K562 (cell line): ENCODE measurements at regions not wholly inside any gene's neighbourhood (a gene's known extent, or its start where the extent isn't known, plus 50 kb on each side); places are given as distances from the start of the nearest gene placed in this dataset.

Experiments used
- ATAC-seq: fragments of 200-7000 bp; cut with Tn5 transposase; 3 replicates; pipeline ENCODE4 v1.9.1; 2020; ENCODE audit warnings: moderate library complexity
- BruUV-seq: library from RNA; stranded (reverse); fragments of 400-500 nt; replicated peaks from 2 replicates; lab custom pipeline; 2021; lab: Mats Ljungman, UMichigan
- CTCF ChIA-PET: fragments of 300-600 bp; formaldehyde crosslinking; extraction: SDS; loops from one replicate; lab custom pipeline; 2021; ENCODE audit warnings: low intra/inter-chr PET ratio; lab: Yijun Ruan, JAX
- POLR2A ChIA-PET: fragments of 300-600, 350-650 bp; sonication (Branson Sonifier 250); formaldehyde crosslinking; extraction: SDS; loops from one replicate; lab custom pipeline; 2021; ENCODE audit warnings: antibody characterized with exemption, inconsistent platforms; lab: Yijun Ruan, JAX
- DNase-seq, 4 experiments: peaks; one replicate each; pipeline versions ENCODE4 v3.0.0 to v3.0.0-alpha.2; 2011 to 2018; ENCODE audit warnings: low spot score in 3 of 4, mixed read lengths in 3 of 4; ENCODE audit errors: extremely low read depth in 1 of 4
- FAIRE-seq: peaks from 2 replicates; lab custom pipeline; 2011; peaks lifted over from hg19 to GRCh38; lab: Jason Lieb, UNC
- H2AFZ ChIP-seq: 2 replicates; pipeline ENCODE4 v1.6.0; 2011; ENCODE audit warnings: low read depth, low read length, control low read depth, inconsistent platforms
- H3K27ac ChIP-seq: fragments of 200-600 bp; 3 replicates; pipeline ENCODE4 v1.8.0; 2011; ENCODE audit warnings: low read depth, mild to moderate bottlenecking, control low read depth, inconsistent platforms, low read length, moderate library complexity, mixed read lengths; ENCODE audit errors: extremely low read depth
- H3K27me3 ChIP-seq, 2 experiments: fragments of 300-600 bp in 1 of 2; 2 replicates in 1 of 2; 3 replicates in 1 of 2; pipeline versions ENCODE4 v1.6.0 to v1.8.0; 2011; ENCODE audit warnings: inconsistent platforms in 2 of 2, low read length in 2 of 2, mild to moderate bottlenecking in 1 of 2, mixed read lengths in 1 of 2, moderate library complexity in 1 of 2; ENCODE audit not compliant: control insufficient read depth in 2 of 2, insufficient read depth in 2 of 2
- H3K36me3 ChIP-seq: fragments of 300-600 bp; 3 replicates; pipeline ENCODE4 v1.8.0; 2011; ENCODE audit warnings: mild to moderate bottlenecking, low read length, inconsistent platforms; ENCODE audit not compliant: control insufficient read depth, insufficient read depth
- H3K4me1 ChIP-seq, 2 experiments: fragments of 200-600 bp in 1 of 2; replicated peaks in 1 of 2; 2 replicates in 1 of 2; 3 replicates in 1 of 2; pipeline versions ENCODE4 v1.5.1 to v1.8.0; 2011; ENCODE audit warnings: inconsistent platforms in 2 of 2, low read length in 2 of 2, mild to moderate bottlenecking in 1 of 2, mixed read lengths in 1 of 2, moderate library complexity in 1 of 2; ENCODE audit not compliant: control insufficient read depth in 2 of 2, insufficient read depth in 2 of 2
- H3K4me2 ChIP-seq: 2 replicates; pipeline ENCODE4 v1.6.1; 2011; ENCODE audit warnings: low read length, control low read depth, inconsistent platforms, mixed read lengths; ENCODE audit not compliant: insufficient read depth
- H3K4me3 ChIP-seq: fragments of 200-600 bp; sonication (generic), shearing (Covaris generic); 2 replicates; pipeline ENCODE4 v1.5.1; 2016; ENCODE audit warnings: control low read depth, inconsistent platforms
- H3K79me2 ChIP-seq: fragments of 200-600 bp; 3 replicates; pipeline ENCODE4 v1.8.0; 2011; ENCODE audit warnings: low read length, inconsistent platforms; ENCODE audit not compliant: control insufficient read depth, insufficient read depth
- H3K9ac ChIP-seq, 2 experiments: 2 replicates each; pipeline versions ENCODE4 v1.6.0 to v1.6.1; 2011; ENCODE audit warnings: low read depth in 2 of 2, low read length in 2 of 2, control low read depth in 1 of 2, inconsistent platforms in 1 of 2, mild to moderate bottlenecking in 1 of 2, mixed read lengths in 1 of 2; ENCODE audit not compliant: insufficient read depth in 1 of 2
- H3K9me1 ChIP-seq: one replicate; pipeline ENCODE4 v1.6.0; 2011; ENCODE audit warnings: inconsistent platforms, mild to moderate bottlenecking, low read length, moderate library complexity; ENCODE audit not compliant: control insufficient read depth, insufficient read depth
- H3K9me3 ChIP-seq: replicated peaks from 2 replicates; pipeline ENCODE4 v1.5.1; 2011; ENCODE audit warnings: low read depth, low read length, inconsistent platforms; ENCODE audit not compliant: control insufficient read depth, insufficient read depth
- H4K20me1 ChIP-seq: replicated peaks from 2 replicates; pipeline ENCODE4 v1.6.1; 2011; ENCODE audit warnings: low read length, inconsistent platforms, mixed read lengths; ENCODE audit not compliant: control insufficient read depth, insufficient read depth
- FOXK1 ChIP-seq: sonication (generic); formaldehyde crosslinking; IDR thresholded peaks from 2 replicates; pipeline ENCODE4 v1.8.0; 2022; ENCODE audit warnings: missing genetic modification reagents, mild to moderate bottlenecking, borderline replicate concordance
- L3MBTL2 ChIP-seq: fragments of 450-650 bp; IDR thresholded peaks from 2 replicates; pipeline ENCODE4 v1.6.1; 2016; ENCODE audit warnings: mild to moderate bottlenecking, moderate library complexity
- MAZ ChIP-seq, 2 experiments: fragments of 450-650 bp in 1 of 2; sonication (generic) in 1 of 2; formaldehyde crosslinking; IDR thresholded peaks in 1 of 2; conservative IDR thresholded peaks in 1 of 2; 2 replicates each; pipeline versions ENCODE4 v1.4.0 to v1.5.0; 2020; ENCODE audit warnings: mild to moderate bottlenecking in 1 of 2, missing genetic modification reagents in 1 of 2
- NCOA2 ChIP-seq, 2 experiments: fragments of 450-650 bp; IDR thresholded peaks; 2 replicates each; pipeline ENCODE4 v1.6.1; 2018; ENCODE audit warnings: mild to moderate bottlenecking in 2 of 2, moderate library complexity in 1 of 2; ENCODE audit not compliant: partially characterized antibody in 2 of 2
- RBM34 ChIP-seq: fragments of 200-400 bp; formaldehyde crosslinking; IDR thresholded peaks from 2 replicates; pipeline ENCODE4 v1.6.1; 2018; ENCODE audit warnings: low read length, borderline replicate concordance; ENCODE audit not compliant: insufficient read depth
- RFX5 ChIP-seq: IDR thresholded peaks from 2 replicates; pipeline ENCODE4 v1.6.1; 2011; ENCODE audit warnings: low read depth, mild to moderate bottlenecking, improper control_type of control experiment, low read length
- SIRT6 ChIP-seq: IDR thresholded peaks from one replicate; pipeline ENCODE4 v1.6.1; 2012; ENCODE audit warnings: low read depth, mild to moderate bottlenecking, control low read depth, inconsistent platforms, low read length, moderate library complexity
- SMC3 ChIP-seq: conservative IDR thresholded peaks from 2 replicates; pipeline ENCODE4 v1.6.1; 2011; ENCODE audit warnings: low read depth, low read length, improper control_type of control experiment; ENCODE audit not compliant: insufficient read depth
- YY1 ChIP-seq, 3 experiments: IDR thresholded peaks; 2 replicates each; pipeline ENCODE4 v1.6.1; 2011; ENCODE audit warnings: low read length in 2 of 3, mild to moderate bottlenecking in 2 of 3, moderate library complexity in 2 of 3, borderline replicate concordance in 1 of 3, control low read depth in 1 of 3, low read depth in 1 of 3; ENCODE audit not compliant: insufficient read depth in 3 of 3, insufficient replicate concordance in 2 of 3, control insufficient read depth in 1 of 3, insufficient read length in 1 of 3; ENCODE audit errors: extremely low read depth in 1 of 3
- ZFP1 ChIP-seq: fragments of 450-650 bp; formaldehyde crosslinking; IDR thresholded peaks from 2 replicates; pipeline ENCODE4 v1.4.0; 2020; ENCODE audit warnings: mild to moderate bottlenecking, mixed read lengths
- ZNF584 ChIP-seq: fragments of 200-800 bp; sonication (Bioruptor generic); IDR thresholded peaks from 2 replicates; pipeline ENCODE4 v1.6.1; 2016; ENCODE audit warnings: low read depth, mild to moderate bottlenecking, missing genetic modification characterization, missing compliant biosample characterization
- WGBS: fragments of 100-300 bp; shearing (Covaris generic); methylation state at CpG from one replicate; pipeline ENCODE4 v1.1.6; 2016; ENCODE audit warnings: low coverage, mixed read lengths; ENCODE audit not compliant: insufficient coverage; ENCODE audit errors: missing lambda C conversion rate; 5-methylcytosine and 5-hydroxymethylcytosine counted together
- in situ Hi-C: fragments of 300-500 bp; cut with MboI; formaldehyde crosslinking; loops from 4 replicates; pipeline ENCODE4 v1.15.0; 2018; ENCODE audit warnings: inconsistent platforms, mixed read lengths
- intact Hi-C: fragments of 100-400 bp; cut with micrococcal nuclease; formaldehyde crosslinking; loops from 2 replicates; pipeline ENCODE4 v1.14.2; 2022
- TF ChIP-seq, protein P1 (sequence below): fragments of 250-450 bp; sonication (Bioruptor Pico); IDR thresholded peaks from 2 replicates; pipeline ENCODE4 v1.4.0; 2020
- TF ChIP-seq, protein P2 (sequence below): IDR thresholded peaks from 2 replicates; pipeline ENCODE4 v1.6.1; 2011; ENCODE audit not compliant: insufficient read length; ENCODE audit errors: extremely low read depth

DNA sequence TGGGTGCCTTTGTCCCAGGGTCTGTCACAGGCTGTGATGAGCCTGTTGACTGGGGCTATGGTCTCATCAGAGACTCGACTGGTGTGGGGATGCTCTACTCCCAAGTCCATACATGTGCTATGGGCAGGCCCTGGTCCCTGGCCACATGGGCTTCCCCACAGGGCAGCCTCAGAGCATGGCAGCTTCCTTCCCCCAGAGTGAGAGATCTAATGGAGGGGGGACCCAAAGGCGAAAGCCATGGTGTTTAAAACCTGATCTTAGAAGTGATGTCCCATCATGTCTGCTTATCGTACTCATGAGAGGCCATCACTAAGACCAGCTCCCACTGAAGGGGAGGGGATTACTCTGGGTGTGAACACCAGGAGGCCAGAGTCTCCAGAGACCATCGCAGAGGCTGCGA, 279.0 kb upstream of the RTL1 start (continued):
- TF ChIP-seq YY1 (IDR thresholded peaks at IDR 0.05; ENCODE audit: borderline replicate concordance in 1 of 3, control insufficient read depth in 1 of 3, extremely low read depth in 1 of 3, insufficient read depth in 3 of 3, insufficient read length in 1 of 3, insufficient replicate concordance in 2 of 3, low read depth in 1 of 3, low read length in 2 of 3) (no peak), MAZ (CRISPR knock-in tag; conservative IDR thresholded peaks at IDR 0.05 in 1 of 2, IDR thresholded peaks at IDR 0.05 in 1 of 2) (no peak)
- TF ChIP-seq, protein P1, sequence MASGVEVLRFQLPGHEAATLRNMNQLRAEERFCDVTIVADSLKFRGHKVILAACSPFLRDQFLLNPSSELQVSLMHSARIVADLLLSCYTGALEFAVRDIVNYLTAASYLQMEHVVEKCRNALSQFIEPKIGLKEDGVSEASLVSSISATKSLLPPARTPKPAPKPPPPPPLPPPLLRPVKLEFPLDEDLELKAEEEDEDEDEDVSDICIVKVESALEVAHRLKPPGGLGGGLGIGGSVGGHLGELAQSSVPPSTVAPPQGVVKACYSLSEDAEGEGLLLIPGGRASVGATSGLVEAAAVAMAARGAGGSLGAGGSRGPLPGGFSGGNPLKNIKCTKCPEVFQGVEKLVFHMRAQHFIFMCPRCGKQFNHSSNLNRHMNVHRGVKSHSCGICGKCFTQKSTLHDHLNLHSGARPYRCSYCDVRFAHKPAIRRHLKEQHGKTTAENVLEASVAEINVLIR (CRISPR knock-in tag): no peak
- TF ChIP-seq, protein P2, sequence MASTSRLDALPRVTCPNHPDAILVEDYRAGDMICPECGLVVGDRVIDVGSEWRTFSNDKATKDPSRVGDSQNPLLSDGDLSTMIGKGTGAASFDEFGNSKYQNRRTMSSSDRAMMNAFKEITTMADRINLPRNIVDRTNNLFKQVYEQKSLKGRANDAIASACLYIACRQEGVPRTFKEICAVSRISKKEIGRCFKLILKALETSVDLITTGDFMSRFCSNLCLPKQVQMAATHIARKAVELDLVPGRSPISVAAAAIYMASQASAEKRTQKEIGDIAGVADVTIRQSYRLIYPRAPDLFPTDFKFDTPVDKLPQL: no peak

DNA sequence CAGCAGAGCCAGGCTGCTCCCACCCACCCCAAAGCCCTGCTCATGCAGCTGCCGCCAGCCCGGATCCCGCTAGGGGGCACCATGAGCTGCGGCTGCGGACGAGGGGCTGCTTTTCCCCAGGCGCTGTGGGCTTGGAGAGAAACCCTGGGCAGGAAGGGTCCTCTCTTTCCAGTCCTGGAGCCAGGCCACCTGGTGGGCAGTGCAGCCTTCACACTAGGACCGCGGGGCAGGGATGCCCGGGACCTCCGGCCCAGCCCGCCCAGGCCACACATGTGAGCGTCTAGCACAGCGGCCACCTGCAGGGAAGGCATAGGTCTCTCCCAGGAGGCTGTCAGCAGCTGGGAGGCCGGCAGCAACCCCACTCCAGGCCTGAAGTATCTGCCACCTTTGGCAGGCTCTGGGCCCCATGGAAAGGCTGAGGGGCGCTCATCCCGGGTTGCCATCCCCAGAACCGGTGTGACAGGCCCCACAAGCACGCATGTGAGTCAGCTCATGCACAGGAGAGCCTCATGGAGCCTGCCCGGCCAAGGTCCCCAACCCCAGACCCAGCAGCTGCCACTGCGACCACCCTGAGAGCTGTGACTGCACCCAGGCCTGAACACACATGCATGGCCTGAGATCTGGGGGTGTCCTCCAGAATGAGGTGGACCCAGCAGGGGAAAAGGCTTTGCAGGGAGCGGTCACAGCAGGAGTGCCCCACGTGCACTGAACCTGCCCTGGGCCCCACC, 280.0 kb upstream of the RTL1 start:
- POLR2A ChIA-PET: interaction anchor here (0.7 kb wide), 1 partner anchor 14 kb away, joined by 5 read pairs; no protein-coding TSS in a partner anchor
- CTCF ChIA-PET: no interaction called here
- H3K27me3 ChIP-seq: peaks cover 0 to 16% of the 10 kb centered on the region in 2 experiments; a peak in 3 of 5 replicates
- ATAC-seq (peak; percentile 89), FAIRE-seq (no peak), DNase-seq (peak; percentile 29 to 45 (median 40))
- no peak overlapping the region for H3K9ac ChIP-seq
- H3K27ac ChIP-seq: no peak overlapping the region
- H4K20me1 ChIP-seq: no peaks in the 10 kb centered on the region
- intact Hi-C loops (no loop called here), in situ Hi-C loops (no loop called here)
- no peak overlapping the region for H3K4me3 ChIP-seq
- no TSS peak for BruUV-seq
- H2AFZ ChIP-seq: 0 out of 2 replicates have a peak overlapping the region, but pooled peaks have one; percentile 24
- no peaks in the 10 kb centered on the region for H3K9me3 ChIP-seq
- no peak overlapping the region for H3K4me2 ChIP-seq
- no peaks in the 10 kb centered on the region for H3K36me3 ChIP-seq
- H3K4me1 ChIP-seq: peaks cover 0 to 7% of the 10 kb centered on the region in 2 experiments; a peak in 2 of 5 replicates
- 9% methylated on average over 18 of the region's 23 CpGs for WGBS
- H3K9me1 ChIP-seq: no peaks in the 10 kb centered on the region
- H3K79me2 ChIP-seq: no peaks in the 10 kb centered on the region
- TF ChIP-seq RFX5 (no peak), ZNF584 (CRISPR knock-in tag) (no peak), SMC3 (0 out of 2 replicates have a peak, but pooled peaks have one; percentile 4), RBM34 (no peak), ZFP1 (no peak), L3MBTL2 (peak; percentile 54), FOXK1 (CRISPR knock-in tag) (no peak), SIRT6 (no peak), NCOA2 (IDR thresholded peaks at IDR 0.05; ENCODE audit: partially characterized antibody in 2 of 2) (no peak)
